Cardiac muscle cell (in vitro differentiated cells and primary cell): ENCODE measurements at regions not wholly inside any gene's neighbourhood (a gene's known extent, or its start where the extent isn't known, plus 50 kb on each side); places are given as distances from the start of the nearest gene placed in this dataset.

ENCODE experiments used
- DNase-seq, 2 donors: peaks; one replicate each; pipeline versions ENCODE4 v3.0.0 to v3.0.0-alpha.2; 2010 to 2017; ENCODE audit warnings: low read depth in 1 of 2, low spot score in 1 of 2
- H3K27ac ChIP-seq: fragments of 200-600 bp; sonication (generic); 2 replicates; pipeline ENCODE4 v1.5.1; 2016
- H3K27me3 ChIP-seq: fragments of 200-600 bp; sonication (generic); 2 replicates; pipeline ENCODE4 v1.6.0; 2016; ENCODE audit warnings: control low read depth
- H3K36me3 ChIP-seq: fragments of 200-600 bp; sonication (generic); 2 replicates; pipeline ENCODE4 v1.5.1; 2016; ENCODE audit warnings: control low read depth
- H3K4me1 ChIP-seq: fragments of 200-600 bp; sonication (generic); 2 replicates; pipeline ENCODE4 v1.8.1; 2017; ENCODE audit warnings: low read depth, mild to moderate bottlenecking, mixed run types
- H3K4me3 ChIP-seq: fragments of 200-600 bp; sonication (generic); 2 replicates; pipeline ENCODE4 v1.5.1; 2016; ENCODE audit warnings: mild to moderate bottlenecking
- H3K9me3 ChIP-seq: fragments of 200-600 bp; sonication (generic); 2 replicates; pipeline ENCODE4 v1.5.1; 2017; ENCODE audit warnings: low read depth, mild to moderate bottlenecking, control low read depth
- TF ChIP-seq, protein P1 (sequence below): IDR thresholded peaks from 2 replicates; pipeline ENCODE4 v1.5.1; 2012; ENCODE audit warnings: low read depth, mild to moderate bottlenecking, low read length

DNA sequence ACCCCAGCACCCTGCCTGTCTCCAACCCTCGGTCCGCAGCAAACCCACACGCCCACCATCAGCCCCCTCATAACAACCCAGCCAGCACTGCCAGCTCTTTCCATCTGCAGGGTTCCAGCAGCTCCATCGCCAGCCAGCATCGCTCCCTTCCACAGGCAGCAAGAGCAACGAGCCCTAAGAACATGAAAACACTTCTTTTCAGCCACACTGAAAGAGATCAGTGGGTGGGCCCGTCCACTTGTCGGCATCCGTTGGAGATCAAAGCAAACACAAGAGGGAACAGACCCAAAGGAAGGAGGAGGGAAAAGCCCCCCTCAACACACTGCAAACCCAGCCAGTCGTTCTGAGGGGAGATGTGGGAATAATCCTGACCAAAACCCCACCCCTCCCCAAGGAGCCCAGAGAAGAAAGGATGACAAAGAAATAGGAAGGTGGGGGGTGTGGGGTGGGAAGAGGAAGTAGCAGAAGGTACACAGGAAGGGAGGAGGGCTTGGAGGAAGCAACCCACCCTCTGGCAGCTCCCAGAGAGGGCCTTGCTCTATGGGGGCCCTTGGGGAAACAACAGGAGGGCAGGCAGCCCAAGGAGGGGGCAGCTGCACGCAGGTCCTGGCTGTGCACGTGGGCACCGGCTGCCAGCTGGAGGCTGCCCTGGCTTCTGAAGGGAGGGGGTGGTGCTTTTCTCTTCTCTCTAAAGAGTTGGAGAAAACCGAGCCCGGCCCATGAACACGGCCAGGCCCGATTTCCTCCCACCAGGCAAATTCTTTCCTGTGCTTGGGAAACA lies 473.6 kb upstream of the PROK2 start:
- peaks cover 45% of the 10 kb centered on the region for H3K4me1 ChIP-seq
- TF ChIP-seq, protein P1, sequence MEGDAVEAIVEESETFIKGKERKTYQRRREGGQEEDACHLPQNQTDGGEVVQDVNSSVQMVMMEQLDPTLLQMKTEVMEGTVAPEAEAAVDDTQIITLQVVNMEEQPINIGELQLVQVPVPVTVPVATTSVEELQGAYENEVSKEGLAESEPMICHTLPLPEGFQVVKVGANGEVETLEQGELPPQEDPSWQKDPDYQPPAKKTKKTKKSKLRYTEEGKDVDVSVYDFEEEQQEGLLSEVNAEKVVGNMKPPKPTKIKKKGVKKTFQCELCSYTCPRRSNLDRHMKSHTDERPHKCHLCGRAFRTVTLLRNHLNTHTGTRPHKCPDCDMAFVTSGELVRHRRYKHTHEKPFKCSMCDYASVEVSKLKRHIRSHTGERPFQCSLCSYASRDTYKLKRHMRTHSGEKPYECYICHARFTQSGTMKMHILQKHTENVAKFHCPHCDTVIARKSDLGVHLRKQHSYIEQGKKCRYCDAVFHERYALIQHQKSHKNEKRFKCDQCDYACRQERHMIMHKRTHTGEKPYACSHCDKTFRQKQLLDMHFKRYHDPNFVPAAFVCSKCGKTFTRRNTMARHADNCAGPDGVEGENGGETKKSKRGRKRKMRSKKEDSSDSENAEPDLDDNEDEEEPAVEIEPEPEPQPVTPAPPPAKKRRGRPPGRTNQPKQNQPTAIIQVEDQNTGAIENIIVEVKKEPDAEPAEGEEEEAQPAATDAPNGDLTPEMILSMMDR = no peak
- no peak overlapping the region for H3K27ac ChIP-seq
- no peak overlapping the region for H3K4me3 ChIP-seq
- H3K27me3 ChIP-seq = no peaks in the 10 kb centered on the region
- H3K36me3 ChIP-seq = no peaks in the 10 kb centered on the region
- H3K9me3 ChIP-seq = no peaks in the 10 kb centered on the region
- DNase-seq = no peak

DNA sequence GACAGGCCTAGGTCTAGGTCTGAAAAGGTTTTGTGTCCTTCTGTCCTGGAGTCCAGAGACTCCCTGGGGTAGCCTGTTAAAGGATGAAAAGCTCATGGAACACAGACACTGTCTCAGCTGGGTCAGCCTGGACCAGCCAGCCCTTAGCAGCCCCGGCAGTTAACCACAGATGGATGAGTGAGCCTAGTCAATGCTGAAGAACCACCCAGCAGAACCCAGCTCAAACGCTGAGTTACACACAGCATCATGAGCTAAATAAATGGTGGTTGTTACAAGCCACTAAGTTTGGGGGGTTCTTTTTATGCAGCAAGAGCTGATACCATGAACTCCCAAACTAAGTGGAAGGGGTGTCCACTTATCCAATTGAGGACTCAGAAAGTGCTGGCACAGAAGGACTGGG lies 472.8 kb upstream of the PROK2 start:
- H3K27ac ChIP-seq = no peak overlapping the region
- no peak for DNase-seq
- no peaks in the 10 kb centered on the region for H3K9me3 ChIP-seq
- H3K4me3 ChIP-seq = no peak overlapping the region
- no peaks in the 10 kb centered on the region for H3K36me3 ChIP-seq
- H3K27me3 ChIP-seq = no peaks in the 10 kb centered on the region
- peaks cover 45% of the 10 kb centered on the region for H3K4me1 ChIP-seq
- TF ChIP-seq, protein P1 = no peak

DNA sequence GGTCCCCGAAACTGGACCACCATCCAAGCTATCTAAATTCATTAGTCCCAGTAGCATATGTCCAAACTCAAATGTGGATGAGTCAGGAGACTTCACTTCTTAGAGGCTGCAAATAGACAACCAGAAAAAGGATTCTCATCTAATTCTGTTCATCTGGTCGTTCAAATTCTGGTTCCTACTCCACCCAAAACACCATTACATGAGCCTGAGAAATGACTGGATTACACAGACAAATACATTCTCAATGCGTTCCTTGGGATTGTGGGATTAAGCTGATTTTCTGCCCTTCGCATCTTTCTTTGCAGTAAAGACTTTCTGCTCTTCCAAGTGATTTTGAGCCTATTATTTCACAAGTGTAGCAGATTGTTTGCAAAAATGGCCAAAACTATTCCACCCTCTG lies 472.3 kb upstream of the PROK2 start:
- DNase-seq = no peak
- no peaks in the 10 kb centered on the region for H3K27me3 ChIP-seq
- TF ChIP-seq, protein P1 = no peak
- H3K4me1 ChIP-seq = peaks cover 45% of the 10 kb centered on the region
- no peaks in the 10 kb centered on the region for H3K36me3 ChIP-seq
- H3K4me3 ChIP-seq = no peak overlapping the region
- H3K27ac ChIP-seq = no peak overlapping the region
- H3K9me3 ChIP-seq = no peaks in the 10 kb centered on the region

DNA sequence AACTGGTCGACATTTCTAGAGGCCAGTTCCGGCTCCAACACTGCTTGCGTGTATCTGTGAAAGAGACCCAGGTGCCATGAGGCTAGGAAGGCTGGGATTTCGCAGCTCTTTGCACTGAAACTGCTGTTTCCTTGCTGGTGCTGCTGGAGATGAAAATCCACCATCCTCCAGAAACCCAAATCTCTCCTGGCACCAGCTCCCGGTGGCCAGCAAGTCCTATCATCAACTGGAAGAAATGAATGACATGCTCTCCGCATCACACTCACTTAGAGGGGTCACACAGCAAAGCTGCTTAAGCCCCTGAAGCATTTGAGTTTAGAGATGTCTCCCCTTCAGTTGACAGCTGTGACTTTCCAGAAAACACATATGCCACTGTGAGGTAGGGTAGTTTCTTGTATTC lies 471.8 kb upstream of the PROK2 start:
- DNase-seq = no peak
- H3K27ac ChIP-seq = peak overlapping the region; percentile 89
- H3K36me3 ChIP-seq = no peaks in the 10 kb centered on the region
- H3K4me1 ChIP-seq = peaks cover 45% of the 10 kb centered on the region
- no peaks in the 10 kb centered on the region for H3K9me3 ChIP-seq
- H3K4me3 ChIP-seq = no peak overlapping the region
- H3K27me3 ChIP-seq = no peaks in the 10 kb centered on the region
- TF ChIP-seq, protein P1 = no peak

DNA sequence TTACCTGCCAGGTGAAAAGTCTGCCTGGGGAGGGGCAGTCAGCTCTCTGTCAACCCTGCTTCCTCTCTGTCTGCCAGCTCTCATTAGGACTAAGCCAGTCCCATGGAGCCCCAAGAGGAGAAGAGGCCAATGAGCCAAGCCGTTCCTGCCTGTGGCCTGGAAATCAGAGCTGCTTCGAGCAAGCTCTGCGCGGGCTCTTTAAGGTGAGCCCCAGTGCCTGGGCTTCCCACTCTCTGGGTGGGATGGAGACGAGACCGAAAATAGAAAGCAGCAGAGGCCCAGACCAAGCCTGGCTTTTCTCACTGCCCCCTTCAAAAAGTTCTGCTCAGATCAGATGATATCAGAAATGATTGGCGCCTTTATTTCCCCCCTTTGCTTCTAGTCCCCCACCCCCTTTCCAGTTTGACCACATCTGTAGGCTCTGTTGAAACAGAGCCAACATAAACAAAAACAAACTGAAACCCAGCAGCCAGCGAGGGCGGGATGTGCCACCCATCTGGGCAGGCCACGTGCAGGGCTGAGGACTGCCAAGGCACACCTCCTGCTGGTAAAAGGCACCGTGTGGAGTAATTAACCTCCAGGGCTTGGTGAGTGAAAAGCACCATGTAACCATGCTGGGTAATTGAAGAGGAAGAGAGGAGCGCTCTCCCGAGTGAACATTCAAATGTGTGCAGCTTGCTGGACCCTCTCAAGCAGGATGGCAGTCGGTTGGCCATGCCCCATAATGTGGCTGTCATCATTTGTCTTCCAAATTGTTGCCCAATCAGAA lies 471.0 kb upstream of the PROK2 start:
- H3K36me3 ChIP-seq = no peaks in the 10 kb centered on the region
- H3K27ac ChIP-seq = peak overlapping the region; percentile 89
- H3K9me3 ChIP-seq = no peaks in the 10 kb centered on the region
- H3K4me1 ChIP-seq = peaks cover 45% of the 10 kb centered on the region
- DNase-seq = peak; percentile 41 to 77
- TF ChIP-seq, protein P1 = peak; percentile 9
- H3K4me3 ChIP-seq = no peak overlapping the region
- no peaks in the 10 kb centered on the region for H3K27me3 ChIP-seq
